Transverse colon (tissue), 4 donors: ENCODE measurements at regions not wholly inside any gene's neighbourhood (a gene's known extent, or its start where the extent isn't known, plus 50 kb on each side); places are given as distances from the start of the nearest gene placed in this dataset.

Experiments
- DNase-seq: peaks from one replicate; pipeline ENCODE4 v3.0.0-alpha.2; 2019
- H3K27ac ChIP-seq, 4 donors: fragments of 200-600 bp; sonication (generic); 2 replicates each; pipeline ENCODE4 v1.5.1; 2016 to 2018; ENCODE audit warnings: inconsistent platforms in 4 of 4
- H3K27me3 ChIP-seq: fragments of 200-600 bp; sonication (generic); 2 replicates; pipeline ENCODE4 v1.5.1; 2017; ENCODE audit warnings: inconsistent platforms
- H3K36me3 ChIP-seq, 4 donors: fragments of 200-600 bp; sonication (generic); 2 replicates each; pipeline ENCODE4 v1.5.1; 2017 to 2019; ENCODE audit warnings: inconsistent platforms in 4 of 4
- H3K4me1 ChIP-seq, 4 donors: fragments of 200-600 bp; sonication (generic); 2 replicates each; pipeline ENCODE4 v1.5.1; 2017 to 2020; ENCODE audit warnings: inconsistent platforms in 4 of 4
- H3K4me3 ChIP-seq, 4 donors: fragments of 200-600 bp; sonication (generic); 1 replicate in 1 of 4; 2 replicates in 3 of 4; pipeline versions ENCODE4 v1.5.1 to v1.6.1; 2017 to 2019; ENCODE audit warnings: inconsistent platforms in 4 of 4
- H3K9me3 ChIP-seq, 2 donors: fragments of 200-600 bp; sonication (generic); 2 replicates each; pipeline ENCODE4 v1.5.1; 2017 to 2019; ENCODE audit warnings: inconsistent platforms in 2 of 2
- EP300 ChIP-seq: sonication (generic); formaldehyde crosslinking; IDR thresholded peaks from one replicate; pipeline ENCODE4 v1.6.1; 2017; ENCODE audit warnings: antibody characterized with exemption, low read depth
- POLR2A ChIP-seq: fragments of 450-650 bp; IDR thresholded peaks from one replicate; pipeline ENCODE4 v1.6.1; 2016; ENCODE audit warnings: antibody characterized with exemption, mild to moderate bottlenecking, moderate library complexity
- POLR2AphosphoS5 ChIP-seq, 3 donors: sonication (generic); formaldehyde crosslinking; IDR thresholded peaks; one replicate each; pipeline ENCODE4 v1.6.1; 2016; ENCODE audit warnings: antibody characterized with exemption in 3 of 3
- WGBS, 2 donors: methylation state at CpG; one replicate each; pipeline ENCODE4 v1.1.5; 2018; ENCODE audit warnings: low coverage in 1 of 2; 5-methylcytosine and 5-hydroxymethylcytosine counted together
- in situ Hi-C, 4 donors: fragments of 200-750 bp; cut with MboI; loops; one replicate each; pipeline versions ENCODE4 v1.15.0 to v1.15.1; 2017; ENCODE audit warnings: low sequenced_read_pairs in 3 of 4, low pct_ligation_motif_present in 1 of 4, low pct_unique_long_range_greater_than_20kb in 1 of 4
- intact Hi-C: fragments of 100-400 bp; cut with DNase I; formaldehyde crosslinking; loops from one replicate; pipeline ENCODE4 v1.15.1; 2023; ENCODE audit warnings: low total_unique reads
- TF ChIP-seq, protein P1 (sequence below), 5 experiments: fragments of 200-600 bp in 3 of 5; fragments of 450-650 bp in 2 of 5; sonication (generic) in 3 of 5; IDR thresholded peaks; 1 replicate in 2 of 5; 2 replicates in 3 of 5; pipeline ENCODE4 v1.5.1; 2016 to 2017; ENCODE audit warnings: antibody characterized with exemption in 5 of 5, inconsistent platforms in 3 of 5, mild to moderate bottlenecking in 2 of 5, moderate library complexity in 1 of 5

DNA sequence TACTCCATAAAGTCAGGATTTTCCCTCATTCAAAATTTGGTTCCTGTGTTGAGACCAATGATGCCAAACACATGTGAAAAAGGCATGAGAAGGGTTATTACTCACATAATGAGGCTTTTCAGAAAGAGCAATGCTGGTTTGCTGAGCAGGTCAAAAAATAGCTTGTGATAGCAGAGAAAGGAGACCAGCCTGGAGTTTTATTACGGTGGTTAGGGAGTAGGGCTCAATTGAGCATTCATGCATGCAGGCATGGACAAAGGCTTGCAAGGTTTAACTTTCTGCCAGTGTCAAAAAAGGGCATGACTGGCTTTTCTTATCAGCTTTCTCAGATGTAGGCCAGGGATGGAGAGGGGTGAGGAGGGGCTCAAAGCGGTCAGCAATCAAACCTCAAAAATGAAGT, 628.3 kb downstream of the DNAH5 start:
- Histone ChIP-seq H3K4me1 (no peaks in the 10 kb centered on the region), H3K27me3 (no peaks in the 10 kb centered on the region), H3K27ac (no peak overlapping the region), H3K36me3 (no peaks in the 10 kb centered on the region), H3K9me3 (peaks cover 0 to 3% of the 10 kb centered on the region in 2 donors), H3K4me3 (no peak overlapping the region)
- intact Hi-C loops (no loop called here), in situ Hi-C loops (no loop called here)
- 55 to 57% methylated on average over 2 of the region's 2 CpGs for WGBS, 2 donors
- TF ChIP-seq, protein P1, sequence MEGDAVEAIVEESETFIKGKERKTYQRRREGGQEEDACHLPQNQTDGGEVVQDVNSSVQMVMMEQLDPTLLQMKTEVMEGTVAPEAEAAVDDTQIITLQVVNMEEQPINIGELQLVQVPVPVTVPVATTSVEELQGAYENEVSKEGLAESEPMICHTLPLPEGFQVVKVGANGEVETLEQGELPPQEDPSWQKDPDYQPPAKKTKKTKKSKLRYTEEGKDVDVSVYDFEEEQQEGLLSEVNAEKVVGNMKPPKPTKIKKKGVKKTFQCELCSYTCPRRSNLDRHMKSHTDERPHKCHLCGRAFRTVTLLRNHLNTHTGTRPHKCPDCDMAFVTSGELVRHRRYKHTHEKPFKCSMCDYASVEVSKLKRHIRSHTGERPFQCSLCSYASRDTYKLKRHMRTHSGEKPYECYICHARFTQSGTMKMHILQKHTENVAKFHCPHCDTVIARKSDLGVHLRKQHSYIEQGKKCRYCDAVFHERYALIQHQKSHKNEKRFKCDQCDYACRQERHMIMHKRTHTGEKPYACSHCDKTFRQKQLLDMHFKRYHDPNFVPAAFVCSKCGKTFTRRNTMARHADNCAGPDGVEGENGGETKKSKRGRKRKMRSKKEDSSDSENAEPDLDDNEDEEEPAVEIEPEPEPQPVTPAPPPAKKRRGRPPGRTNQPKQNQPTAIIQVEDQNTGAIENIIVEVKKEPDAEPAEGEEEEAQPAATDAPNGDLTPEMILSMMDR (IDR thresholded peaks at IDR 0.05): no peak
- TF ChIP-seq POLR2AphosphoS5 (IDR thresholded peaks at IDR 0.05) (no peak), EP300 (no peak), POLR2A (no peak)
- DNase-seq: no peak

DNA sequence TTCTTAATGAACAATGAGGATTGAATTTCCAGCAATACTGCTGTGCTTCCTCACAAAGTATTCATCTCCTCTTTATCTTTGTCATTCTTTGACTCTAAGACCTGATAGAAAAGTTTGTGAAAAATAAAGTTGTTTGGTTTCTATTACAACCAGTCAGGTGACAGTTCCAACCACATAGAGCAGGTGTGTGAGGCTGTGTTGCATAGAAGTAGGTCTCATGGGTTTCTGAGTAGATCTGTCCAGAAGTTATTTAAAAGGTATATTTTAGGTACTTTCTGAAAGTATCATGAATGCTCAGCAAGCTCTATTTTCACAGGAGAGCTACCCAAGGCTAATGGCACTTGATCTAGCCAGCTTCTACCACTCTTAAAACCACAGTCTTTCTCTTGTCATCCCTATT, 637.0 kb downstream of the DNAH5 start:
- Histone ChIP-seq H3K9me3 (no peaks in the 10 kb centered on the region), H3K4me1 (no peaks in the 10 kb centered on the region), H3K36me3 (no peaks in the 10 kb centered on the region), H3K4me3 (no peak overlapping the region), H3K27ac (no peak overlapping the region), H3K27me3 (no peaks in the 10 kb centered on the region)
- no peak for TF ChIP-seq POLR2A
- TF ChIP-seq POLR2AphosphoS5 (IDR thresholded peaks at IDR 0.05): no peak
- TF ChIP-seq, protein P1 (IDR thresholded peaks at IDR 0.05): no peak
- TF ChIP-seq EP300: no peak
- intact Hi-C loops: no loop called here
- DNase-seq: no peak
- in situ Hi-C loops: no loop called here

DNA sequence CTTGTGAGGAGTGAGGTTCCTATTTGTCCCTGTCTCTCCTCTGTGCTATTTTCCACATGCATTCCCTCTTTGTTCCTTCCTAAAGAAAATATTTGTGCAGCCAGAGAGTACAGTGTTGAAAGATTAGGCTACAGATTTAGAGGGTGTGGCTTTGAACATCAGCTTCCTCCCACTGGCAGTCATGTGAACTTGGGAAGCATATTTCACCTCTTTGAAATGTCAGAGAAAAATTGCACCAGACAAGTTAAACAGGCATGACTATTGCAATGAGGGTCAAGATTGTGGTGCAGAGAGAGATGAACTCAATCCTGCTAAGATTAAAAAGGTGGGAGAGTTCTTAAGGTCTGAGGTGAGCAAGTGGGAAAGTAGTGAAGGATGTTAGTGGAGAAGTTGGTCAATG, 641.0 kb downstream of the DNAH5 start:
- in situ Hi-C loops: no loop called here
- TF ChIP-seq POLR2AphosphoS5 (IDR thresholded peaks at IDR 0.05): no peak
- TF ChIP-seq, protein P1 (IDR thresholded peaks at IDR 0.05): no peak
- TF ChIP-seq POLR2A: no peak
- no peak for TF ChIP-seq EP300
- H3K9me3 ChIP-seq: no peaks in the 10 kb centered on the region
- H3K27me3 ChIP-seq: no peaks in the 10 kb centered on the region
- no peaks in the 10 kb centered on the region for H3K36me3 ChIP-seq
- no peak overlapping the region for H3K27ac ChIP-seq
- no peak for DNase-seq
- H3K4me3 ChIP-seq: no peak overlapping the region
- H3K4me1 ChIP-seq: no peaks in the 10 kb centered on the region
- intact Hi-C loops: no loop called here

DNA sequence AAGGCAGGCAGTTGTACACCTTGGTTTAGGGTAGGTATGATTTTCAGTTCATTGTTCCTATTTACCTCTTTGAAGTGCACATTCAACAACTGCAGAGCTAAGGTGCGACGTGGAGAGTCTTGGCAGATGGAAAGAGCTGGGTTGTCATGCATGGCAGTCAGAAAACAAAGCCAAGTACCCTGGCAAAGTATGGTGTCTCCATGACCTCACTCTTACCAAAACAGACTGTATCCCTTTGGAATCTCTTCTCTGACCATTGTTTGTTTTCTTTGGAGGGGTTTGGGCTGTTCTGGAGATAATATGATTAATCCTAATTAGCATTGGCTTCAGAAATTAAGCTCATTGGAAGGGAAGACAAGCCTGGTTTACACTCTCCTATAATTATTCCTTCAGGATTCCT, 665.7 kb downstream of the DNAH5 start:
- Histone ChIP-seq H3K36me3 (no peaks in the 10 kb centered on the region), H3K27ac (no peak overlapping the region), H3K4me3 (no peak overlapping the region), H3K4me1 (no peaks in the 10 kb centered on the region), H3K27me3 (no peaks in the 10 kb centered on the region), H3K9me3 (no peaks in the 10 kb centered on the region)
- 89% methylated on average over 2 of the region's 2 CpGs; no CpG with 5 or more reads in 1 of the 2 donors for WGBS, 2 donors
- TF ChIP-seq, protein P1 (IDR thresholded peaks at IDR 0.05): no peak
- TF ChIP-seq EP300 (no peak), POLR2AphosphoS5 (IDR thresholded peaks at IDR 0.05) (no peak), POLR2A (no peak)
- intact Hi-C loops: no loop called here
- in situ Hi-C loops: no loop called here
- no peak for DNase-seq
